GM12874 (cell line): ENCODE measurements at regions not wholly inside any gene's neighbourhood (a gene's known extent, or its start where the extent isn't known, plus 50 kb on each side); places are given as distances from the start of the nearest gene placed in this dataset.

Experiments
- CTCF ChIP-seq: IDR thresholded peaks from 2 replicates; pipeline ENCODE4 v1.5.1; 2011; ENCODE audit warnings: low read depth, mild to moderate bottlenecking, control low read depth, low read length, moderate library complexity; ENCODE audit not compliant: insufficient read depth

GRCh38 chr4:108224611-108225053, 55.9 kb upstream of the LEF1 start:
- no peak for TF ChIP-seq CTCF

GRCh38 chr4:108223313-108223712, 54.6 kb upstream of the LEF1 start:
- no peak for TF ChIP-seq CTCF

DNA sequence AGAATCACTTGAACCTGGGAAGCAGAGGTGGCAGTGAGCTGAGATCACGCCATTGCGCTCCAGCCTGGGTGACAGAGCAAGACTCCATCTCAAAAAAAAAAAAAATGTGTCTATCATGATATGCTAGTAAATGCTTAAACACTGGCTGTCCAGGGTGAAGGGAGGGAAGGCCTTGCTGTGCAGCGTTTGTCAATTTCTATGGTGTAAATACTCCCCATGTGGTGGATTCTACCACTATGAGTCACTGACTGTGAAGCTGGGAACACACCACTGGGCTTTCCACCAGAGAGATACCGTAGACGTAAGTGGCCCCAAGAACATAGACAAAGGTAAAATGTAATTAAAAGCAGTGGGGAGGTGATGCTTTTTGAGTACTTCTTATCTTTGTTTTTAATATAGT, 51.3 kb upstream of the LEF1 start:
- no peak for TF ChIP-seq CTCF
